Mucosa of descending colon (tissue), 3 donors: ENCODE measurements at regions not wholly inside any gene's neighbourhood (a gene's known extent, or its start where the extent isn't known, plus 50 kb on each side); places are given as distances from the start of the nearest gene placed in this dataset.

ENCODE experiments used
- ATAC-seq: fragments of 200-7000 bp; cut with Tn5 transposase; one replicate; pipeline ENCODE4 v1.9.1; 2020; ENCODE audit warnings: mild to moderate bottlenecking, moderate library complexity
- DNase-seq, 3 donors: peaks; one replicate each; pipeline ENCODE4 v3.0.0-alpha.2; 2020
- H3K36me3 ChIP-seq: fragments of 200-600 bp; one replicate; pipeline ENCODE4 v1.8.0; 2021; ENCODE audit warnings: low read depth, mild to moderate bottlenecking
- H3K4me1 ChIP-seq: fragments of 200-600 bp; one replicate; pipeline ENCODE4 v1.8.0; 2021; ENCODE audit warnings: low read depth, mild to moderate bottlenecking
- H3K4me3 ChIP-seq: fragments of 200-600 bp; one replicate; pipeline ENCODE4 v1.8.0; 2021; ENCODE audit warnings: mild to moderate bottlenecking
- H3K9me3 ChIP-seq: fragments of 200-600 bp; one replicate; pipeline ENCODE4 v1.8.0; 2021; ENCODE audit warnings: mild to moderate bottlenecking
- CTCF ChIP-seq: fragments of 200-600 bp; IDR thresholded peaks from one replicate; pipeline ENCODE4 v1.8.0; 2022; ENCODE audit warnings: antibody characterized with exemption, mild to moderate bottlenecking
- intact Hi-C, 2 donors: fragments of 100-400 bp; cut with DNase I in 1 of 2; cut with micrococcal nuclease in 1 of 2; formaldehyde crosslinking; loops; one replicate each; pipeline versions ENCODE4 v1.11.0 to v1.11.1; 2022; cut with DNase I, micrococcal nuclease
- donor health status: DM: no; HTN: no; CAD: no; lungs with moderate emphysema.
- donor health status: DM: no; HTN: no; CAD: no.
- donor health status: DM: no; HTN: yes; CAD: no.

GRCh38 chr13:32902029-32902780, 114.0 kb upstream of the KL start:
- Histone ChIP-seq H3K4me3 (no peak overlapping the region), H3K9me3 (no peaks in the 10 kb centered on the region), H3K36me3 (no peaks in the 10 kb centered on the region), H3K4me1 (no peaks in the 10 kb centered on the region)
- intact Hi-C loops: no loop called here
- DNase-seq: no peak
- ATAC-seq: no peak
- TF ChIP-seq CTCF: no peak

- no peak for TF ChIP-seq CTCF
These were observed 113.3 kb upstream of the KL start for GRCh38 chr13:32902874-32903273.

GRCh38 chr13:32903720-32904119, 112.5 kb upstream of the KL start:
- no peak for TF ChIP-seq CTCF
- intact Hi-C loops: no loop called here

More at GRCh38 chr13:32902874-32903273, 113.3 kb upstream of the KL start:
- no peaks in the 10 kb centered on the region for H3K4me1 ChIP-seq
- intact Hi-C loops: no loop called here
- H3K4me3 ChIP-seq: no peak overlapping the region
- H3K36me3 ChIP-seq: no peaks in the 10 kb centered on the region
- no peaks in the 10 kb centered on the region for H3K9me3 ChIP-seq
- peak; percentile 71 for ATAC-seq
- DNase-seq: peak; percentile 59 to 71 (median 66)

GRCh38 chr13:32904266-32904665, 112.0 kb upstream of the KL start:
- intact Hi-C loops: no loop called here
- TF ChIP-seq CTCF: no peak
- H3K4me3 ChIP-seq: no peak overlapping the region
- DNase-seq (no peak), ATAC-seq (no peak)
- no peaks in the 10 kb centered on the region for H3K4me1 ChIP-seq
- H3K9me3 ChIP-seq: no peaks in the 10 kb centered on the region
- H3K36me3 ChIP-seq: no peaks in the 10 kb centered on the region

More at GRCh38 chr13:32903720-32904119, 112.5 kb upstream of the KL start:
- DNase-seq: no peak
- Histone ChIP-seq H3K9me3 (no peaks in the 10 kb centered on the region), H3K4me1 (no peaks in the 10 kb centered on the region), H3K36me3 (no peaks in the 10 kb centered on the region), H3K4me3 (no peak overlapping the region)
- ATAC-seq: no peak

GRCh38 chr13:32905063-32905863, 111.0 kb upstream of the KL start:
- no peak for TF ChIP-seq CTCF
- Histone ChIP-seq H3K4me3 (no peak overlapping the region), H3K36me3 (no peaks in the 10 kb centered on the region), H3K4me1 (no peaks in the 10 kb centered on the region), H3K9me3 (no peaks in the 10 kb centered on the region)
- ATAC-seq (no peak), DNase-seq (no peak)
- intact Hi-C loops: no loop called here
